Activated T-helper 17 cell treated with anti-CD3 and anti-CD28 coated beads, Interleukin-2, amount 50 U/mL, for 72 hours (primary cell): ENCODE measurements at regions not wholly inside any gene's neighbourhood (a gene's known extent, or its start where the extent isn't known, plus 50 kb on each side); places are given as distances from the start of the nearest gene placed in this dataset.

ENCODE experiments used
- ATAC-seq: fragments of 150-1000 bp; cut with Tn5 transposase; replicated peaks from 2 replicates; pipeline ENCODE4 v1.10.0; 2021; ENCODE audit warnings: mild to moderate bottlenecking, moderate library complexity
- H3K27ac Mint-ChIP-seq: one replicate; pipeline ENCODE4 v1.8.0; 2022; ENCODE audit warnings: mixed read lengths
- H3K27me3 Mint-ChIP-seq: one replicate; pipeline ENCODE4 v1.8.0; 2022; ENCODE audit warnings: mixed read lengths
- H3K36me3 Mint-ChIP-seq: one replicate; pipeline ENCODE4 v1.8.0; 2022; ENCODE audit warnings: low read depth, mild to moderate bottlenecking, mixed read lengths
- H3K4me1 Mint-ChIP-seq: one replicate; pipeline ENCODE4 v1.8.0; 2022; ENCODE audit warnings: mixed read lengths
- H3K4me3 Mint-ChIP-seq: one replicate; pipeline ENCODE4 v1.8.0; 2022; ENCODE audit warnings: mild to moderate bottlenecking, mixed read lengths
- H3K9me3 Mint-ChIP-seq: one replicate; pipeline ENCODE4 v1.8.0; 2022; ENCODE audit warnings: mixed read lengths

DNA sequence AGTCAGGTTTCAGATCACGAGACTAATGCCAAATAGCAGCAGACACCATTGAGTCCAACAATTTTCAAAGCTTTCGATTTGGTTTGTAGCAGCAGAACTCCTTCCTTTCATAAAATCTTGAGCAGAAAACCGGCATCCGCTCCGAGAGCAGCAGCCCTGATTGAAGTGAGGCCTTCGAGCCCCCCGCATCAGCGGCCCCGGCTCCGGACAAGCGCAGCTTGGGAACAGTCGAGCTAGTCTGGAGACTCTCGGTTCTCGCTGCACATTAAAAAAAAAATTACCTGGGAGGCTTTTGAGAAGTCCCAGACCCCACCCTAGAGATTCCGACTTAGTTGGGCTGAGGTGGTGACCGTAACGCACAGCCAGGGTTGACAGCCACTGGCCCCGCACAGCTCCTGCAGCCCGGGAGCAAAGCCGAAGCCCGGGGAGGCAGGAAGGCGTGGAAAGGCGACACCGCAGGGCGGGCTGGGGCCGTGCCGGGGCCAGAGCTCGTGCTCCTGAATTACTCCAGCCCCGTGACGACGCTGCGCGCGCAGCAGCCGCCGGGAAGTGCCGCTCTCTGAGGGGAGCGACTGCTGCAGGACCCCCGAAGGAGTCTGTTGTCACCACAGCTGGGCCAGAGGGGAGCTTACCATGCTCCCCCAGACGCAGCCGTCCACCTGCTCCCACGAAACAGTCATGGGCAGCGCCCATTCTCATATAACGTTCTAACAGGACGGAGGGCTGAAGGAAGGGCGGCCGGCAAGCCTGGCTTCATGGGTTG lies 57.8 kb downstream of the SPATA19 start:
- Mint-ChIP-seq H3K9me3 (no peaks in the 10 kb centered on the region), H3K27me3 (peaks cover 40% of the 10 kb centered on the region), H3K4me3 (no peak overlapping the region), H3K36me3 (no peaks in the 10 kb centered on the region), H3K27ac (no peak overlapping the region), H3K4me1 (no peaks in the 10 kb centered on the region)
- no peak for ATAC-seq

DNA sequence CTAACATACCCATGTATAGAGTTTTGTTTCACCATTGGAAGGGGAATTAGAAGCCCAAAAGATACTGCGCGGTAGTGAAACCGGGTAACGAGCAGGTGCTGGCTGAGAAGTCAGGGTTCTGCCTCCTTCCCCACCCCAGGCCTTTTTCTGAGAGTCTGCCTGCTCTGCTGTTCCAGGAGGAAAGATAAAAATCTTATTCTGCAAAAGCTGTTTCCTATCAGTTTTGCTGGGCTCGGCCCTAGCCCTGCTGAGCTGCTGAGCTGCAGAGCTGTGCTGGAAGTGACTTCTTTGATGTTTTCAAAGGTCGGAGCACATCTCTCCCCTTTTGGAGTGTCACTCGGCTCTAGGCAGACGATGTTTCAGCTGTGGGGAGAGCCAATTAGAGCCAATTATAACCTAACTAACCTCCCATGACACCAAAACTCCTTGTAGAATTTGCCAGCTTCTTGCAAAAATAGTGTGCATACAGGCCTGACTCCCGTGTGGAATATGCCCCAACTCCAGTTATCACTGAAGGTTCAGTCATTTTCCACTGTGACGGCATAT lies 59.4 kb downstream of the SPATA19 start:
- H3K4me1 Mint-ChIP-seq: no peaks in the 10 kb centered on the region
- no peaks in the 10 kb centered on the region for H3K36me3 Mint-ChIP-seq
- H3K4me3 Mint-ChIP-seq: no peak overlapping the region
- no peak overlapping the region for H3K27ac Mint-ChIP-seq
- no peak for ATAC-seq
- no peaks in the 10 kb centered on the region for H3K9me3 Mint-ChIP-seq
- peaks cover 44% of the 10 kb centered on the region for H3K27me3 Mint-ChIP-seq

GRCh38 chr11:133784359-133784758 lies 61.0 kb downstream of the SPATA19 start:
- no peaks in the 10 kb centered on the region for H3K9me3 Mint-ChIP-seq
- no peak for ATAC-seq

GRCh38 chr11:133782116-133782725 lies 63.1 kb downstream of the SPATA19 start:
- Mint-ChIP-seq H3K9me3 (no peaks in the 10 kb centered on the region), H3K27me3 (peaks cover 21% of the 10 kb centered on the region), H3K27ac (no peak overlapping the region), H3K36me3 (no peaks in the 10 kb centered on the region), H3K4me1 (no peaks in the 10 kb centered on the region), H3K4me3 (no peak overlapping the region)
- no peak for ATAC-seq

More at GRCh38 chr11:133784359-133784758, 61.0 kb downstream of the SPATA19 start:
- Mint-ChIP-seq H3K36me3 (no peaks in the 10 kb centered on the region), H3K27me3 (peaks cover 36% of the 10 kb centered on the region), H3K4me3 (no peak overlapping the region), H3K4me1 (no peaks in the 10 kb centered on the region), H3K27ac (no peak overlapping the region)

- Mint-ChIP-seq H3K36me3 (no peaks in the 10 kb centered on the region), H3K9me3 (no peaks in the 10 kb centered on the region), H3K27me3 (peaks cover 5% of the 10 kb centered on the region), H3K27ac (no peak overlapping the region), H3K4me1 (no peaks in the 10 kb centered on the region), H3K4me3 (no peak overlapping the region)
- ATAC-seq: no peak
Observed at GRCh38 chr11:133778161-133778560, 67.2 kb downstream of the SPATA19 start.

DNA sequence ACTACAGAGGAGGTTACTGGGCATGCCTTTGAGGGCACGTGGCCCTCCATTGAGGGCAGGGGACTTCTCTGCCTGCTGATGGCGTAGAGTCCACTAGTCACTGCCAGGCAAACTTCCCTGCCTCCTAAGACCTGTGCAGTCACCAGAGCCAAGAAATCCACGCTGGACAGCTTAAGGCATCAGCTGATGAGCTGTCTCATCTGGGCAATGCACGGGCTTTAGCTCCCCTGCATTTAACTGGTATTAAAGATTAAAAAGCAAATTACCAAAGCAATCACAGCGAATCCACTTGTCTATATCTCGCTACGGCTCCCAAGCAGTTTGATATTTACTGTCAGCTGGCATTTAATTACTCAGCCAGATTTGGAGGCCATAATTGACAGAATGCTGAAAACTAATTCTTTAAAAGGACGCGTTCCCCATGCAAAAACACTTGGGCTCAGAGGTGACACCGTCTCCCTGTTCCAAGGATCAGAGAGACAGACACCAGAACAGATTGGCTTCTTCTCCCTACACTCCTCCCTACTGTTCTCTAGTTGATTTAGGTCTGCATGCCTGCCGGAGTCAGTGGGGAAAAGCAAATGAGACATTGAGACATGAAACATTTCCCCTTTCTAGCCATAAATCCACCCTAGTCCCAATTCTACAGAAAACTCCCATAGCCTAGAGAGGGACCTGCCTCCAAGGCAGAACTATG lies 68.5 kb downstream of the SPATA19 start:
- no peak overlapping the region for H3K27ac Mint-ChIP-seq
- H3K4me3 Mint-ChIP-seq: no peak overlapping the region
- no peaks in the 10 kb centered on the region for H3K9me3 Mint-ChIP-seq
- peaks cover 4% of the 10 kb centered on the region for H3K27me3 Mint-ChIP-seq
- ATAC-seq: no peak
- no peaks in the 10 kb centered on the region for H3K4me1 Mint-ChIP-seq
- H3K36me3 Mint-ChIP-seq: no peaks in the 10 kb centered on the region

- H3K27ac Mint-ChIP-seq: no peak overlapping the region
- H3K36me3 Mint-ChIP-seq: no peaks in the 10 kb centered on the region
- no peak for ATAC-seq
- peaks cover 7% of the 10 kb centered on the region for H3K9me3 Mint-ChIP-seq
- no peaks in the 10 kb centered on the region for H3K4me1 Mint-ChIP-seq
- H3K27me3 Mint-ChIP-seq: peaks cover 12% of the 10 kb centered on the region
- no peak overlapping the region for H3K4me3 Mint-ChIP-seq
Observed at GRCh38 chr11:133762538-133762937, 82.8 kb downstream of the SPATA19 start.

GRCh38 chr11:133753150-133753549 lies 92.2 kb downstream of the SPATA19 start:
- no peak overlapping the region for H3K27ac Mint-ChIP-seq
- no peak for ATAC-seq
- H3K9me3 Mint-ChIP-seq: peaks cover 2% of the 10 kb centered on the region
- H3K4me1 Mint-ChIP-seq: no peaks in the 10 kb centered on the region
- no peak overlapping the region for H3K4me3 Mint-ChIP-seq
- no peaks in the 10 kb centered on the region for H3K36me3 Mint-ChIP-seq
- peaks cover 13% of the 10 kb centered on the region for H3K27me3 Mint-ChIP-seq

- Mint-ChIP-seq H3K36me3 (no peaks in the 10 kb centered on the region), H3K27ac (no peak overlapping the region), H3K4me1 (no peaks in the 10 kb centered on the region), H3K9me3 (no peaks in the 10 kb centered on the region), H3K4me3 (no peak overlapping the region), H3K27me3 (peaks cover 10% of the 10 kb centered on the region)
- no peak for ATAC-seq
Observed at GRCh38 chr11:133749841-133750240, 95.5 kb downstream of the SPATA19 start.

DNA sequence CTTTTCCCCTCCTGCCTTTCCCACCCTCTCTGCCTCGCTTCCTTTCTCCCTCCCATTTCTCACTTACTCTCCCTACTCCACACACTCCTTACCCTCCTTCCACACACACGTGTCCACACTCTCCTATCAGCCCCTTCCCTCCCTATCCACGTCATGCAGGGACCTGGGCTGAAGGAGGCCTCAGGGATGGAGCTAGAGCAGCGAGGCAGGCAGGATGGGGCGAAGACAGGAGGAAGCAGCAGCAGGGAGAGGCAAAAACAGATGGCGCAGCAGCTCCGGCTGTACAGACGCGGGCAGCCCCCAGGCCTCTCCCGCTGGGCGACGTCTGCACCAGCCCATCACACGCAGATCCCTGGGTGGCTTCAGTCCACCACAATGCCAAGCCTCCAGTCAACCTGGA lies 97.9 kb downstream of the SPATA19 start:
- Mint-ChIP-seq H3K27me3 (peaks cover 10% of the 10 kb centered on the region), H3K4me3 (no peak overlapping the region), H3K27ac (no peak overlapping the region), H3K9me3 (no peaks in the 10 kb centered on the region), H3K36me3 (no peaks in the 10 kb centered on the region), H3K4me1 (no peaks in the 10 kb centered on the region)
- ATAC-seq: no peak

DNA sequence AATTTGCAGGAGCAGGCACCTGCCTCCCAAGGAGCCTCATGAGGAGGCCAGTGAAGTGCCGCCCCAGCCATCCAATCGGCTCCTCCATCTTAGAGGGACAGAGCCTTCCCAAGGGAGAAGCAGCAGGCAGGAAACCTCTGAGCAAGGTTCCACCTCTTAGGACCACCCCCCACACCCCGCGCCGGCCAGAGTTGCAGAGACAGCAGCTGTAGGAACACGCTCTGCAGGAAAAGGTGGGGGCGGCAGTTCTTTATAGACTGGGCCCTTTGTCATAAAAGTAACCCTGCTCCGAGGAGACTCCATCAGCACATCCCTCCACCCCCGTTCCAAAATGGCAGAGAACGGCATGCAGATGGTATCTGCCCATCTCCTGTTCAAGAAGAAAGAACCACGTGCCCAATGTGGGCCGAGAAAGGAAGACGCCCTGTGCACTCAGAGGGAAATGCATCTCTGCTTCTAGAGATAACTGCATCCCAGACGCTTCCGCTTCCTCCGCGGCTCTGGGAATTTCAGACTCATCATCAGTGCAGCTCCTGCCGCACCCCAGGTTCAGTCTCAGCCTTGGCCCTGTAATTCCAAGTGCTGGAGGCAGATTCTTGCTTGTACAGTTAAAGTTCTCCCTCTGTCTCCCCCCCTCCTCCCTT lies 98.5 kb downstream of the SPATA19 start:
- ATAC-seq: no peak
- Mint-ChIP-seq H3K36me3 (no peaks in the 10 kb centered on the region), H3K4me3 (no peak overlapping the region), H3K27me3 (peaks cover 10% of the 10 kb centered on the region), H3K9me3 (no peaks in the 10 kb centered on the region), H3K4me1 (no peaks in the 10 kb centered on the region), H3K27ac (no peak overlapping the region)

- no peak overlapping the region for H3K27ac Mint-ChIP-seq
- no peaks in the 10 kb centered on the region for H3K4me1 Mint-ChIP-seq
- H3K27me3 Mint-ChIP-seq: peaks cover 10% of the 10 kb centered on the region
- no peak overlapping the region for H3K4me3 Mint-ChIP-seq
- no peaks in the 10 kb centered on the region for H3K36me3 Mint-ChIP-seq
- no peak for ATAC-seq
- no peaks in the 10 kb centered on the region for H3K9me3 Mint-ChIP-seq
Observed at GRCh38 chr11:133745791-133746190, 99.5 kb downstream of the SPATA19 start.

DNA sequence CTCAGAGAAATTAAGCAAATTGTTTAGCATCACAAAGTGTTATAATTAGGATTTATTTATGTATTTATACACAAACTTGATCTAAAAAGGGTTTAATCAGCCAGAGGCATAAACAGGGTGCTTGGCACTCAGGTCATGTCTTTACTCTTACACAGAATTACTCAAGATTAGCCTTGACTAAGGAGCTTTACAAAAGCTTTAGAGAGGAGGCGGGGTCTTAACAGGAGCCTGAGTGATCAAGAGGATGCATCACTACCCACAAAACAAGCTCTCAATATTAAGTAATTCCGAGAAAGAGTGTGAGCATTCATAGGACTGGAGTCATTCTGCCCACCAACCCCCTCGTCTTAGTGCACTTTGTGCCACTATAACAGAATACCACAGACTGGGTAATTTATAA lies 103.0 kb downstream of the SPATA19 start:
- H3K36me3 Mint-ChIP-seq: peaks cover 8% of the 10 kb centered on the region
- peaks cover 6% of the 10 kb centered on the region for H3K9me3 Mint-ChIP-seq
- ATAC-seq: peak; percentile 14
- H3K27me3 Mint-ChIP-seq: peaks cover 3% of the 10 kb centered on the region
- peaks cover 5% of the 10 kb centered on the region for H3K4me1 Mint-ChIP-seq
- no peak overlapping the region for H3K4me3 Mint-ChIP-seq
- no peak overlapping the region for H3K27ac Mint-ChIP-seq

- Mint-ChIP-seq H3K4me1 (peaks cover 5% of the 10 kb centered on the region), H3K4me3 (no peak overlapping the region), H3K27ac (no peak overlapping the region), H3K27me3 (peaks cover 3% of the 10 kb centered on the region), H3K36me3 (peaks cover 8% of the 10 kb centered on the region), H3K9me3 (peaks cover 6% of the 10 kb centered on the region)
- no peak for ATAC-seq
Observed at GRCh38 chr11:133740963-133741362, 104.3 kb downstream of the SPATA19 start.
